PC-9 (cell line): ENCODE measurements at regions not wholly inside any gene's neighbourhood (a gene's known extent, or its start where the extent isn't known, plus 50 kb on each side); places are given as distances from the start of the nearest gene placed in this dataset.

Source experiments
- EZH2 ChIP-seq: fragments of 200-600 bp; sonication (generic); IDR thresholded peaks from 2 replicates; pipeline ENCODE4 v1.8.0; 2017; ENCODE audit warnings: antibody characterized with exemption, low read depth
- TF ChIP-seq, protein P1 (sequence below): fragments of 200-600 bp; sonication (generic); conservative IDR thresholded peaks from 2 replicates; pipeline ENCODE4 v1.6.1; 2017; ENCODE audit warnings: mixed run types, antibody characterized with exemption, mild to moderate bottlenecking, moderate library complexity

- TF ChIP-seq, protein P1, sequence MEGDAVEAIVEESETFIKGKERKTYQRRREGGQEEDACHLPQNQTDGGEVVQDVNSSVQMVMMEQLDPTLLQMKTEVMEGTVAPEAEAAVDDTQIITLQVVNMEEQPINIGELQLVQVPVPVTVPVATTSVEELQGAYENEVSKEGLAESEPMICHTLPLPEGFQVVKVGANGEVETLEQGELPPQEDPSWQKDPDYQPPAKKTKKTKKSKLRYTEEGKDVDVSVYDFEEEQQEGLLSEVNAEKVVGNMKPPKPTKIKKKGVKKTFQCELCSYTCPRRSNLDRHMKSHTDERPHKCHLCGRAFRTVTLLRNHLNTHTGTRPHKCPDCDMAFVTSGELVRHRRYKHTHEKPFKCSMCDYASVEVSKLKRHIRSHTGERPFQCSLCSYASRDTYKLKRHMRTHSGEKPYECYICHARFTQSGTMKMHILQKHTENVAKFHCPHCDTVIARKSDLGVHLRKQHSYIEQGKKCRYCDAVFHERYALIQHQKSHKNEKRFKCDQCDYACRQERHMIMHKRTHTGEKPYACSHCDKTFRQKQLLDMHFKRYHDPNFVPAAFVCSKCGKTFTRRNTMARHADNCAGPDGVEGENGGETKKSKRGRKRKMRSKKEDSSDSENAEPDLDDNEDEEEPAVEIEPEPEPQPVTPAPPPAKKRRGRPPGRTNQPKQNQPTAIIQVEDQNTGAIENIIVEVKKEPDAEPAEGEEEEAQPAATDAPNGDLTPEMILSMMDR, result no peak
- TF ChIP-seq EZH2, result no peak
Observed at GRCh38 chr1:185676969-185677368, 57.2 kb upstream of the HMCN1 start.
